ENCODE measurements at regions not wholly inside any gene's neighbourhood (a gene's known extent, or its start where the extent isn't known, plus 50 kb on each side); places are given as distances from the start of the nearest gene placed in this dataset.

DNA sequence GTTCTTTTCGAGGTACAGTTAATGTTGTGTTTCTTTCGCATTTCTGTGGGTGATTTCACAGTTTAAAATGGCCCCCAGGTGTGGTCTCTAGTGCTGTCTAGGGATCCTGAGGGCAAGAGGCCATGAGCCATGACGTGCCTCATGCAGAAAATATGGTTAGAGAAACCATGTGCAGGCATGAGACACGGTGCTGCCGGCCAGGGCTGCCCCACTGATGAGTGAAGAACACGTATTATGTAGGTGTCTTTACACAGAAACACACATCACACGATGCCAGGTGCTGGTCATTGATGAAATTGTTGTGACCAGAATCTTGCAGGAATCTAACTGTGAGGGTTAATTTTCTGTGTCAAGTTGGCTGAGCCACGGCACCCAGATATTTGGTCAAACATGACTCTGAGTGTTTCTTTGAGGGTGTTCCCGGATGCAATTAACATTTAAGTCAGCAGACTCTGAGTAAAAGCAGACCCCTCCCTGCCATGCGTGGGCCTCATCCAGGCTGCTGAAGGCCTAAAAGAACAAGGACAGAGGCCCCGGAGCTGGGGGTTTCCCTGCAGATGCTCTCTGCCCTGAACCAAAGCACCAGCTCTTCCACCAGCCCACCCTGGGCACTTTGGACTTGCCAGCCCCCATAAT, 463.0 kb upstream of the MYT1L start:
- TF ChIP-seq, protein P1, sequence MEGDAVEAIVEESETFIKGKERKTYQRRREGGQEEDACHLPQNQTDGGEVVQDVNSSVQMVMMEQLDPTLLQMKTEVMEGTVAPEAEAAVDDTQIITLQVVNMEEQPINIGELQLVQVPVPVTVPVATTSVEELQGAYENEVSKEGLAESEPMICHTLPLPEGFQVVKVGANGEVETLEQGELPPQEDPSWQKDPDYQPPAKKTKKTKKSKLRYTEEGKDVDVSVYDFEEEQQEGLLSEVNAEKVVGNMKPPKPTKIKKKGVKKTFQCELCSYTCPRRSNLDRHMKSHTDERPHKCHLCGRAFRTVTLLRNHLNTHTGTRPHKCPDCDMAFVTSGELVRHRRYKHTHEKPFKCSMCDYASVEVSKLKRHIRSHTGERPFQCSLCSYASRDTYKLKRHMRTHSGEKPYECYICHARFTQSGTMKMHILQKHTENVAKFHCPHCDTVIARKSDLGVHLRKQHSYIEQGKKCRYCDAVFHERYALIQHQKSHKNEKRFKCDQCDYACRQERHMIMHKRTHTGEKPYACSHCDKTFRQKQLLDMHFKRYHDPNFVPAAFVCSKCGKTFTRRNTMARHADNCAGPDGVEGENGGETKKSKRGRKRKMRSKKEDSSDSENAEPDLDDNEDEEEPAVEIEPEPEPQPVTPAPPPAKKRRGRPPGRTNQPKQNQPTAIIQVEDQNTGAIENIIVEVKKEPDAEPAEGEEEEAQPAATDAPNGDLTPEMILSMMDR (IDR thresholded peaks at IDR 0.05), result no peak
- no peak for TF ChIP-seq POLR2A (IDR thresholded peaks at IDR 0.05)

All from uterus (tissue), 2 donors.